ENCODE measurements at regions not wholly inside any gene's neighbourhood (a gene's known extent, or its start where the extent isn't known, plus 50 kb on each side); places are given as distances from the start of the nearest gene placed in this dataset.
A peak's percentile ranks its signal among the peaks of the same experiment; 100 is the strongest.
"Not testable (repeated sequence)": the region's sequence is repeated elsewhere in the genome, so short reads cannot be mapped to it uniquely, and the experiment has no call there.

- DNase-seq: no peak
Measured at GRCh38 chr10:64182671-64183070, 661.5 kb downstream of the REEP3 start.

DNA sequence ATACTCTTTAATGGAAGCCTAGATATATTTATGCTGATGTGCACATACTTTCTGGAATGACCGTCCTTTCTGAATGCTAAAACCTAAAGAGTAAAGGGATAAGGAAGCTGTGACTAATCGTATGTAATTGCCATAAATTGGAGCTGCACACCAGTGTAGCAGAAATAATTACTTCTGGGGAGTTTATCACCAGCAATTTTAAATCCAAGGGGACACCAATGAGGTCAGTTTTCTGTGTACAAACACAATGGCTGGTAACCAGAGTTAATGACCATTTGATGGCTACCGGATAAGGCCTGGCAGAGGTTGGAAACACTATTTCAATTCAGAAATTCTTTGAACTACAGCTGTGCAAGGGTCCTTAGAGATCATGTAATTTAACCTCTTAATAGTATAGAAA, 670.1 kb downstream of the REEP3 start:
- DNase-seq: no peak

- DNase-seq: no peak
Measured at GRCh38 chr10:64196638-64197315, 675.6 kb downstream of the REEP3 start.

DNA sequence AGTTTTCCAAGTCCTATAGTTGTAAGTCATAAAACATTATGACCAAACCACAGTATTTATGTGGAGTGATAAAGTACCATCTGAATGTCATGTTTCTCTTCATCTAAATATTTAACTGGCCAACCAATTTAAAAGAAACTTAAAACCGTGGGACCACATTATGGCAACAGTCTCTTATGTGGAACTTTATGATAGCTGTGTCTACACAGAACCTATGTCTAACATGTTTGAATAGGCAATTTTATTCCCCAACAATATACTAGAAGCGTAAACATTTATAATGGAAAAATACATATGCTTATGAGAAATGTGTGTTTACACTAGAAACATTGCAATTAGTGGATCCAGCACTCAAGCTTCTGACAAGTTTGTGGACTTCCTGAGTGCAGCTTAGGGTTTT, 680.7 kb downstream of the REEP3 start:
- DNase-seq: no peak

DNA sequence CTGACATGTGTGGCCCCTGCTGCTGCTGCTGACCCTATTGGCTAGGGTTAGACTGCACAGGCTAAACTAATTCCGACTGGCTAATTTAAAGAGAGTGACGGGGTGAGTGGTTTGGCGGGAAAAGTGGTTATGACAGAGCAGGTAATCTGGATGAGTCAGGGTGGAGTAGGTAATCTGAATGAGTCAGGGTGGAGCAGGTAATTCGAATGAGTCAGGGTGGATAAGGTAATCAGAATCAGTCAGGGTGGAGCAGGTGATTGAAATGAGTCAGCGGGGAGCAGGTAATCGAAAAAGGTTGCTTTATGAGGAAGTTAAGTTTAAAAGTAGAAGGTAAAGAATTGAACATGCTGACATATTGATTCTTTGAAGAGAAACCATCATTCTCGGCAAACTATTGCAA, 683.3 kb downstream of the REEP3 start:
- not testable (repeated sequence) for DNase-seq

- DNase-seq: no peak
Measured at GRCh38 chr10:64206409-64206808, 685.2 kb downstream of the REEP3 start.

- DNase-seq: no peak
Measured at GRCh38 chr10:64209561-64209960, 688.4 kb downstream of the REEP3 start.

DNA sequence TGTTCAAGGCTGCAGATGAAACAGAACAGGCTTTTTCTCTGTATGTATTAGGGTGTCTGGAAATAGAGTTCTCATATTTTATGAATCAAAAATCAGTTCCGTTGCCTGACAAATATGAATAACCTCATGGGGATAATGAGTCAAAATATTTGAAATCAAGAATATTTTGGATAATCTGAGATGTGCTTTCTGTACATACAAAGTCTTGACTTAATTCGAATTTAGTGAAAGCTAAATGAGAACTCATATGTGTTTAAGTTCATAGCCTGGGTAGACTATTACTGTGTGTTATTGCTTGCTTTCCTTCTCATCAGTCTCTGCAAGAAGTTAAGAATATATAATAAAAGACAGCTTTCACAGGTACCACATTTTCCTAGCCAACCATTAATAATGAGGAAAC, 689.0 kb downstream of the REEP3 start:
- DNase-seq: no peak

- no peak for DNase-seq
Measured at GRCh38 chr10:64211466-64211865, 690.3 kb downstream of the REEP3 start.

DNA sequence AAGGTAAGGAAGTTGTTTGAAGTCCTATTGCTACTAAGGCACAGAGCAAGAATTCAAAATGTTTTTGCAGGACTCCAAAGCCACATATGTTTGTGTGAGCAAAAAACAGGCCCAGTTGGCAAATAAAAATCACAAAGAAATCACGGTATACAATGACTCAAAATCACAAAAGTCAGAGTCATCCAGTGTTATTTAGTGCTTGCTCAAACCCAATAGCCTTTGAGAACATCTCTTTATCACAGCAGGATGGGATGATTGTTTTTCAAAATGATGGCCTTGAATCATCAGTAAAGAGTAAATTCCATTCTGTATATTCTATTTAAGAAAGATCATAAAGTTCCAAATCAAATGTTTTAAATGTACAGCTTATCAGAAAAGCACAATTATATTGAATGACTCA, 693.9 kb downstream of the REEP3 start:
- DNase-seq: no peak

DNA sequence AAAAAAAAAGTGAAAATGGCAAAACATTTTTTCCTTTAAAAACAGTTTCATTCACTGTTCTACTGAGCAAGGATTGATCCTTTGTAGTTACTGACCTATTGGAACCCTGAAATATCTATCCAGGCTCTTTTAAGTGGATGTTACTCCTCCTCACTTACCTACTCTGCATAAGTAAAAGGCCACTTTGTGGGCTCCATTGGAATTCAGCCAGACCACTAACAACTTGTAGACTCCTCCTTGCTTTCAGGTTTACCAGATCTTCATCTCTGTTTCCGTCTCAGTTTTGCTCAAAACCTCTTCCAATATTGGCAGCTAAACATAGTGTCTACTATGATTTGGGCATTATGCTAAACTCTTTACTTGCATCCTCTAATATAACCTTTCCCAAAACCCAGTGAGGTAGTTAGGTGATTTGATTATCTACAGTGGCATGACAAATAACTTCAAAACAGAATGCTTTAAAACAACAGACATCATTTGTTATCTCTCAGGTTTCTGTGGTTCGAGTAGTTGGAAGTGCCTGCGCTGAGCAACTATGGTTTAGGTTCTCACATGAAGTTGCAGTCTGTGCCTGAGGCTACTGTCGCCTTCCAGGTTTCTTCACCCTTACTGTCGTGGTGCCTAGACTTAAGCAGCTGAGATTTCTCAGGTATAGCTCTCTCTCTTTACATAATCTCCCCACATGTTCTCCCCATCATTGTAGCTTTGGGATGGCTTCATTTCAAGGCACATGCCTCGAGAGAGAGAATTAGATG, 698.2 kb downstream of the REEP3 start:
- no peak for DNase-seq

DNA sequence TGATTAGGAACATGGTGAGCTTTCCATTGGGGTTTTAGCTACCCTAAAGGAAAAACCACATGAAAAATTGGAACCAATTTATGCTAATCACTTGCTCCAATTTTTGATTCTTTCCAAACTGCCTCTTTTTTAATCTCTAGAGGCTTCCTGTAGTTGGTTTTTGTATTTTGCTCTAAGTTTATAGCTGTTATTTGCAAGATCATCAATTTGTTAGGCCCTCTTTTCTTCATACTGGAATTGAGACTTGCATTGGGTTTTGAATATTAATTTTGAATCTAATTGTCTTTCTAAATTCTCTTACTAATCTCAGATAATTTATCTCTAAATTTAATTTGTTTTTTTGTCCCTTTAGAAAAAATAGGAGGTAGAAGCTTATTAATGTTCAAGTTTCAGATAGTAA, 713.3 kb downstream of the REEP3 start:
- no peak for DNase-seq

- DNase-seq: no peak
Measured at GRCh38 chr10:64257704-64258103, 736.5 kb downstream of the REEP3 start.

DNA sequence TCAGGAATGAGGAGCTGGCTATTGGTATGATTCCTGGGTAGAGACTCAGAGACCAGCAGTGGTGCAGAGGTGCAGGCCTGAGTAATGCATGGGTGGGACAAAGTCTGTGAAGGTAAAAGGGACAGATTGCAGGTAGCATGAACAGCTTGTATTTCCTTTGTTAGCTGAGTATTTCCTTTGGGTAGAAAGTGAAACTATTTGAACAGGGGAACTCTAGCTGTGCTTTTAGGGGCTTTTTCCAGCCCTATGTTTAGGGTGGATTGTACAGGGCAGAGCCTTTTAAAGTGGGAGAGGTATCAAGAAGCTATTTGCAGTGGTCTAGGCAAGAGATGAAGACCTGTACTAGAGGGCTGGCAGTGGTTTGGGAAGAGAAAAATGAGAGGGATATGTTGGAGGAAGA, 739.9 kb downstream of the REEP3 start:
- no peak for DNase-seq

DNA sequence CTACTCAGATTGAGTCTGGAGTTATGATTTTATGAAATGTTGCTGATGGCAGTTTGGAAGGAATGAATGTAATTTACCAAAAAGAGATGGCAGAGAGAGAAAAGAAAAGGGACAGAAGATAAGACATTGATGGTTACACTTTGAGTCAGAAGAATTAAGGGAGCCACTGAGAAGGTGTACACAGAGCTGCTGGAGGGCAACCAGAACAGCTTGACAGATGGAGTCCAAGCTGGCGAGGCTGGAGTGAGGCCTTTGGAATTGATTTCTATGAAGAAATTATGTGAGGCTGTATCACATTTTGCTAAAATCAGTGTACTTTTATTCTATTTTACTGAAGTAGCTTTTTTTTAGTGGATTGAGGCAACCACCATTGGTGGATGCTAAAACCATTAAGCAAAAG, 740.5 kb downstream of the REEP3 start:
- no peak for DNase-seq

GRCh38 chr10:64265961-64266360, 744.8 kb downstream of the REEP3 start:
- peak in 1 of 56 donors; percentile 28 for DNase-seq

GRCh38 chr10:64271508-64271907, 750.3 kb downstream of the REEP3 start:
- no peak for DNase-seq

DNA sequence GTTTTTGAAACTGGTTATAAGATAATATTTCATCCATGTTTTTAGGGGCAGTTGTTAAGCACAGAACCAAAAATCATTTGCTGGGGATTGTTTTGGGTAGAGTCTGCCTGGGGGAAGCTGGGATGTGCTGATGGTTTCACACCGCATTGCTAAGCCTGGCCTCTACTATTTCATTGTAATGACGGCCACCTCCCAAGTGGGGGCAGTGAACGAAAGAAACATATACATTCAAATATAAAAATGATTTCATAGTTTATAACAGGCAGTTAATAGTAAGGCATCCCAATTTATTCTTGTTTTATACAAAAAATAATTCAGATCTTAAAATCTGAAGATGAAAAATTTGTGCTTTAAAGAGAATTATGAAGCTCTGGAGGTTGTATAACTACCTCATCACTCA, 750.8 kb downstream of the REEP3 start:
- DNase-seq: no peak

- DNase-seq: no peak
Measured at GRCh38 chr10:64275001-64275400, 753.8 kb downstream of the REEP3 start.

- no peak for DNase-seq
Measured at GRCh38 chr10:64275774-64276173, 754.6 kb downstream of the REEP3 start.

DNA sequence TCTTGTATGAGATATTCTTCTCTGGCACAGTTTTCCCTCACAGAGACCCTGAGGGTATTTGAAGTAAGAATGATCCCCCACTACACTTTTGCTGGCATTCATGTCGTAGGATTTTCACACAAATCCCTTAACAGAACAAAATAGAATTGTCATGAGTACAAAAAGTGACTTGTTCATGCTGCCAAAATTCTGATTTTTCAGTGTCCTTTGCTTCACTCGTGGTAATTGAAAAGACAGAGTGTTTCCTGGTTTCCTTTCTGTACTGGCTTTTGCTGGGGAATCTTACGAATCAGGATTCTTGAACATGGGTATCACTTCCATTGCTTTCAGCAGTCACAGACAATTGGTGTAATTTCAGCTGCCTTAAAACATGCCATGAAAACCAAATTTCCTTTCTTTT, 756.3 kb downstream of the REEP3 start:
- DNase-seq: no peak

- peak in 3 of 56 donors; percentile 3 to 21 (median 15) for DNase-seq
Measured at GRCh38 chr10:64283621-64284020, 762.4 kb downstream of the REEP3 start.

DNA sequence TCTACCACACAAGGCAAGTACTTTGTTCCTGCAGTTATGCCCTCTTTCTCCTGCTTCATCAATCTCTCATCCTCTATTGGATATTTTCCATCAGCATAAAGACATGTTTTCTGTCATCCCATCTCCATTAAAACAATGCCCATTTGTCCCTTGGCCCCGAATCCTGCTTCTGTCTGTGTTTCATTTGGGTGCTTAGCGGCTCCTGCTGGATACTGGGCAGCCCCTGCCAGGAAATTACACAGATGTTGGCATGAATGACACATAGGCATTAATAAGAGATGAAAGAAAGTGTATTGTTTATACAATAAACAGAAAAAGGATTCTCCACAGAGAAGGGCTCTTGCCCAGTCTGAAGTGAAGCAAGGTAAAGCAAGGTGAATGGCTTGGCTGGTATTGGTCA, 765.3 kb downstream of the REEP3 start:
- peak in 48 of 56 donors; percentile 8 to 77 (median 46) for DNase-seq
